Smooth muscle cell of the brain vasculature (primary cell): ENCODE measurements at regions not wholly inside any gene's neighbourhood (a gene's known extent, or its start where the extent isn't known, plus 50 kb on each side); places are given as distances from the start of the nearest gene placed in this dataset.
"Not testable (repeated sequence)": the region's sequence is repeated elsewhere in the genome, so short reads cannot be mapped to it uniquely, and the experiment has no call there.

Source experiments
- DNase-seq: peaks from one replicate; pipeline ENCODE4 v3.0.0-alpha.2; 2012; ENCODE audit warnings: low read depth, low spot score

GRCh38 chr1:178642282-178642681, 82.8 kb upstream of the RALGPS2 start:
- DNase-seq = no peak

GRCh38 chr1:178643349-178643748, 81.7 kb upstream of the RALGPS2 start:
- DNase-seq = no peak

- no peak for DNase-seq
These were observed 81.2 kb upstream of the RALGPS2 start for GRCh38 chr1:178643831-178644230.

GRCh38 chr1:178644308-178645120, 80.5 kb upstream of the RALGPS2 start:
- DNase-seq = no peak

- DNase-seq = no peak
These were observed 79.8 kb upstream of the RALGPS2 start for GRCh38 chr1:178645157-178645807.

- DNase-seq = no peak
These were observed 79.2 kb upstream of the RALGPS2 start for GRCh38 chr1:178645808-178646200.

GRCh38 chr1:178646821-178647220, 78.2 kb upstream of the RALGPS2 start:
- no peak for DNase-seq

GRCh38 chr1:178648151-178648550, 76.9 kb upstream of the RALGPS2 start:
- no peak for DNase-seq

- no peak for DNase-seq
These were observed 75.3 kb upstream of the RALGPS2 start for GRCh38 chr1:178649582-178650350.

- no peak for DNase-seq
These were observed 74.0 kb upstream of the RALGPS2 start for GRCh38 chr1:178650934-178651511.

GRCh38 chr1:178651742-178652141, 73.3 kb upstream of the RALGPS2 start:
- DNase-seq = no peak

- no peak for DNase-seq
These were observed 72.2 kb upstream of the RALGPS2 start for GRCh38 chr1:178652506-178653490.

GRCh38 chr1:178659789-178660208, 65.2 kb upstream of the RALGPS2 start:
- no peak for DNase-seq

- DNase-seq = no peak
These were observed 64.6 kb upstream of the RALGPS2 start for GRCh38 chr1:178660461-178660860.

- DNase-seq = no peak
These were observed 60.8 kb upstream of the RALGPS2 start for GRCh38 chr1:178664278-178664677.

GRCh38 chr1:178665579-178665978, 59.5 kb upstream of the RALGPS2 start:
- no peak for DNase-seq

- DNase-seq = not testable (repeated sequence)
These were observed 58.2 kb upstream of the RALGPS2 start for GRCh38 chr1:178666891-178667290.

- DNase-seq = no peak
These were observed 52.6 kb upstream of the RALGPS2 start for GRCh38 chr1:178672434-178672833.

GRCh38 chr1:178674559-178674958, 50.5 kb upstream of the RALGPS2 start:
- not testable (repeated sequence) for DNase-seq
